ENCODE measurements at regions not wholly inside any gene's neighbourhood (a gene's known extent, or its start where the extent isn't known, plus 50 kb on each side); places are given as distances from the start of the nearest gene placed in this dataset.

- in situ Hi-C loops (cut with HindIII; ENCODE audit: low sequenced_read_pairs) = no loop called here
These were observed 439.3 kb upstream of the KLF4 start for GRCh38 chr9:107928701-107929371.

- in situ Hi-C loops (cut with HindIII; ENCODE audit: low sequenced_read_pairs) = no loop called here
These were observed 437.7 kb upstream of the KLF4 start for GRCh38 chr9:107927276-107927675.

- in situ Hi-C loops (cut with HindIII; ENCODE audit: low sequenced_read_pairs) = no loop called here
These were observed 436.3 kb upstream of the KLF4 start for GRCh38 chr9:107925749-107926297.

GRCh38 chr9:107922260-107922659 is 432.7 kb upstream of the KLF4 start:
- in situ Hi-C loops (cut with HindIII; ENCODE audit: low sequenced_read_pairs) = no loop called here

- in situ Hi-C loops (cut with HindIII; ENCODE audit: low sequenced_read_pairs) = no loop called here
These were observed 429.7 kb upstream of the KLF4 start for GRCh38 chr9:107919263-107919662.

GRCh38 chr9:107918749-107919148 is 429.2 kb upstream of the KLF4 start:
- in situ Hi-C loops (cut with HindIII; ENCODE audit: low sequenced_read_pairs) = no loop called here

- in situ Hi-C loops (cut with HindIII; ENCODE audit: low sequenced_read_pairs) = no loop called here
These were observed 424.6 kb upstream of the KLF4 start for GRCh38 chr9:107914151-107914550.

GRCh38 chr9:107907715-107908114 is 418.1 kb upstream of the KLF4 start:
- in situ Hi-C loops (cut with HindIII; ENCODE audit: low sequenced_read_pairs) = no loop called here

GRCh38 chr9:107907255-107907654 is 417.7 kb upstream of the KLF4 start:
- in situ Hi-C loops (cut with HindIII; ENCODE audit: low sequenced_read_pairs) = no loop called here

- in situ Hi-C loops (cut with HindIII; ENCODE audit: low sequenced_read_pairs) = no loop called here
These were observed 416.5 kb upstream of the KLF4 start for GRCh38 chr9:107906074-107906473.

- in situ Hi-C loops (cut with HindIII; ENCODE audit: low sequenced_read_pairs) = no loop called here
These were observed 415.9 kb upstream of the KLF4 start for GRCh38 chr9:107905308-107906020.

GRCh38 chr9:107899961-107900330 is 410.4 kb upstream of the KLF4 start:
- in situ Hi-C loops (cut with HindIII; ENCODE audit: low sequenced_read_pairs) = no loop called here

- in situ Hi-C loops (cut with HindIII; ENCODE audit: low sequenced_read_pairs) = no loop called here
These were observed 409.2 kb upstream of the KLF4 start for GRCh38 chr9:107898761-107899160.

GRCh38 chr9:107896544-107896943 is 407.0 kb upstream of the KLF4 start:
- in situ Hi-C loops (cut with HindIII; ENCODE audit: low sequenced_read_pairs) = no loop called here

GRCh38 chr9:107895501-107896001 is 406.0 kb upstream of the KLF4 start:
- in situ Hi-C loops (cut with HindIII; ENCODE audit: low sequenced_read_pairs) = no loop called here

GRCh38 chr9:107894572-107895261 is 405.1 kb upstream of the KLF4 start:
- in situ Hi-C loops (cut with HindIII; ENCODE audit: low sequenced_read_pairs) = no loop called here

GRCh38 chr9:107890921-107891465 is 401.4 kb upstream of the KLF4 start:
- in situ Hi-C loops (cut with HindIII; ENCODE audit: low sequenced_read_pairs) = no loop called here

- in situ Hi-C loops (cut with HindIII; ENCODE audit: low sequenced_read_pairs) = no loop called here
These were observed 399.2 kb upstream of the KLF4 start for GRCh38 chr9:107888773-107889227.

- in situ Hi-C loops (cut with HindIII; ENCODE audit: low sequenced_read_pairs) = no loop called here
These were observed 397.3 kb upstream of the KLF4 start for GRCh38 chr9:107886826-107887225.

- in situ Hi-C loops (cut with HindIII; ENCODE audit: low sequenced_read_pairs) = no loop called here
These were observed 394.0 kb upstream of the KLF4 start for GRCh38 chr9:107883496-107884124.
